ENCODE measurements at regions not wholly inside any gene's neighbourhood (a gene's known extent, or its start where the extent isn't known, plus 50 kb on each side); places are given as distances from the start of the nearest gene placed in this dataset.
"Not testable (repeated sequence)": the region's sequence is repeated elsewhere in the genome, so short reads cannot be mapped to it uniquely, and the experiment has no call there.

GRCh38 chr2:226536410-226536809 lies 263.2 kb downstream of the IRS1 start:
- DNase-seq (ENCODE audit: low spot score) (no peak), ATAC-seq (no peak)
- peaks cover 3% of the 10 kb centered on the region; the same call in 1 of the 2 replicates for H3K9me2 ChIP-seq (ENCODE audit: insufficient read depth)
- H3K4me2 ChIP-seq: no peak overlapping the region
- H3K27ac Mint-ChIP-seq: no peak overlapping the region
- H3K27me3 ChIP-seq (ENCODE audit: insufficient read depth): no peaks in the 10 kb centered on the region
- H3K9me3 Mint-ChIP-seq: 0 out of 3 replicates have a peak, but pooled peaks cover 2% of the 10 kb centered on the region
- H4K20me1 ChIP-seq (replicated peaks; ENCODE audit: insufficient read depth): no peaks in the 10 kb centered on the region
- no peaks in the 10 kb centered on the region for H3F3A ChIP-seq (replicated peaks; ENCODE audit: low read depth)
- H3K4me1 ChIP-seq (ENCODE audit: insufficient read depth): peaks cover under 1% of the 10 kb centered on the region; the same call in 1 of the 2 replicates
- no peak overlapping the region for H2AFZ ChIP-seq
- H3K4me1 Mint-ChIP-seq: peaks cover 4% of the 10 kb centered on the region
- no peak for TF ChIP-seq REST (IDR thresholded peaks at IDR 0.05; ENCODE audit: unreplicated experiment)
- no peak for TF ChIP-seq EZH2phosphoT487 (IDR thresholded peaks at IDR 0.05; ENCODE audit: unreplicated experiment)
- TF ChIP-seq STAT1 (IDR thresholded peaks at IDR 0.05; ENCODE audit: unreplicated experiment): no peak
- no peak for TF ChIP-seq ZNF114 (CRISPR knock-in tag; IDR thresholded peaks at IDR 0.05)
- TF ChIP-seq CREB1 (CRISPR knock-in tag; IDR thresholded peaks at IDR 0.05; ENCODE audit: low read depth): no peak
- no peak for TF ChIP-seq JUNB (IDR thresholded peaks at IDR 0.05; ENCODE audit: unreplicated experiment)
- no peak for TF ChIP-seq POLR2AphosphoS5 (IDR thresholded peaks at IDR 0.05; ENCODE audit: low read depth)
- TF ChIP-seq EZH2 (IDR thresholded peaks at IDR 0.05; ENCODE audit: low read depth, unreplicated experiment): no peak
- no peak for TF ChIP-seq NANOG (IDR thresholded peaks at IDR 0.05; ENCODE audit: borderline replicate concordance)
- H3K79me2 ChIP-seq (replicated peaks; ENCODE audit: insufficient read depth): no peaks in the 10 kb centered on the region
- no peak overlapping the region for H3K27ac ChIP-seq (ENCODE audit: low read depth)
- H3K4me3 ChIP-seq: no peak overlapping the region
- no peak overlapping the region for H3K4me3 Mint-ChIP-seq
- H3K36me3 Mint-ChIP-seq (ENCODE audit: low read depth): no peaks in the 10 kb centered on the region
- peaks cover 2% of the 10 kb centered on the region for H3K27me3 Mint-ChIP-seq (ENCODE audit: insufficient read depth, low read depth, poor library complexity)
- no peaks in the 10 kb centered on the region for H3K36me3 ChIP-seq (ENCODE audit: insufficient read depth)

GRCh38 chr2:226532976-226533375 lies 266.6 kb downstream of the IRS1 start:
- not testable (repeated sequence) for H3K36me3 Mint-ChIP-seq (ENCODE audit: low read depth); H3K27me3 ChIP-seq (ENCODE audit: insufficient read depth); H3K27me3 Mint-ChIP-seq (ENCODE audit: insufficient read depth, low read depth, poor library complexity)

More at GRCh38 chr2:226532976-226533375, 266.6 kb downstream of the IRS1 start:
- not testable (repeated sequence) for H3K4me2 ChIP-seq; H2AFZ ChIP-seq; ATAC-seq; H3K9me3 Mint-ChIP-seq; DNase-seq (ENCODE audit: low spot score); H3K4me3 ChIP-seq; H3K4me1 Mint-ChIP-seq; H3K36me3 ChIP-seq (ENCODE audit: insufficient read depth); H3F3A ChIP-seq (replicated peaks; ENCODE audit: low read depth); H3K79me2 ChIP-seq (replicated peaks; ENCODE audit: insufficient read depth); H3K27ac ChIP-seq (ENCODE audit: low read depth); H3K27ac Mint-ChIP-seq; H3K9me2 ChIP-seq (ENCODE audit: insufficient read depth); H4K20me1 ChIP-seq (replicated peaks; ENCODE audit: insufficient read depth); H3K4me3 Mint-ChIP-seq
- peaks cover 10% of the 10 kb centered on the region; the same call in 1 of the 2 replicates for H3K4me1 ChIP-seq (ENCODE audit: insufficient read depth)
